GM18498 (cell line): ENCODE measurements at regions not wholly inside any gene's neighbourhood (a gene's known extent, or its start where the extent isn't known, plus 50 kb on each side); places are given as distances from the start of the nearest gene placed in this dataset.
"Not testable (repeated sequence)": the region's sequence is repeated elsewhere in the genome, so short reads cannot be mapped to it uniquely, and the experiment has no call there.

Source experiments
- ATAC-seq: cut with Tn5 transposase; IDR thresholded peaks from one replicate; pipeline ENCODE4 v1.9.1; 2021; ENCODE audit warnings: mild to moderate bottlenecking, moderate library complexity; ENCODE audit not compliant: unreplicated experiment

DNA sequence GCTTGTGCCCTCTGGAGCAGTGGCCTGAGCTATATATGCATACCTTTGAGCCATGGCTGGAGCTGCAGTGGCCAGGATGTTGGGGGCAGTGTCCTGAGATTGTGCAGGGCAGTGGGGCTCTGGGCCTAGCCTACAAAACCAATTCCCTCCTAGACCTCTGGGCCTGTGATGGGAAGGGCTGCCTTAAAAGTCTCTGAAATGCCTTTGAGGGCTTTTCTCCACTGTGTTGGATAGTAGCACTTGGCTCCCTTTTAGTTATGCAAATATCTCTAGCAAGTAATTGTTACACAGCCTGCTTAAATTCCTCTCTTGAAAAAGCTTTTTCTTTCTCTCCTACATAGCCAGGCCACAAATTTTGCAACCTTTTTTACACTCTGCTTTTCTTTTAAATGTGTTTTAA is 426.4 kb downstream of the ACTR3B start:
- no peak for ATAC-seq

DNA sequence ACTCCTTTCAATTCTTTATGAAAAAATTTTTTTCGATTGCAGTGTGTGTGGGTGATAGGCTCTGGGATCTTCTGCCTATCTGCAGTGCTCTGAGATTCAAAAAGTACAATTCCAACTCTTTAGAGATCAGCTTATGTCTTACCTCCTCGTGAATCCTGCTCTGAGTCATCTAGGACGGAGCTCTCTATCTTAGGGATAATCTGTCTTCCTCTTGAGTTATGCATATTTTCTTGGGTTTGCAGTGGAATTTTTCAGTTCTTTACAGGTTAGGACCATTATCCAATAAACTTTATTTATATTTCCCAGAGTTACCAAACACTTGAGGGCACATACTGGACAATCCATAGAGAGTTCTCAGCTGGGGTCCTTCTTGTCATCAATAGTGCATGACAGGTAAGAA is 428.6 kb downstream of the ACTR3B start:
- no peak for ATAC-seq

DNA sequence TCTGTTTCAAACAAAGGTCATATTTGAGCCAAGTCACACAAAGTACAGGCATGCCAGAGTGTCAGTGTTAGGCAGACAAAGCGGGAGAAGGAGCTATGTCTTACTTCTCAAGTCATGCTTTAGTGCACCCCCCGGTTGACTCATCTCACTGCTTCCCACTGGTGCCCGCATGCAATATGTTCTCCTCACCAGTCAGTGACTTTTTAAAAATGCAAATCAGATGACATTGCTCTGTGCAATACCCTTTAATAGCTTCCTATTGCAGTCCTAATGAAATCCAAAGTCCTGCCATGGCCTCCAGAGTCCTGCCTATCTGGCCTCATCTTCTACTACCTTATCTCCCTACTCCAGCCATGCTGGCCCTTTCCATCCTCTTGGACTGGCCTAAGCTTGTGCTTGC is 429.1 kb downstream of the ACTR3B start:
- ATAC-seq, result no peak

DNA sequence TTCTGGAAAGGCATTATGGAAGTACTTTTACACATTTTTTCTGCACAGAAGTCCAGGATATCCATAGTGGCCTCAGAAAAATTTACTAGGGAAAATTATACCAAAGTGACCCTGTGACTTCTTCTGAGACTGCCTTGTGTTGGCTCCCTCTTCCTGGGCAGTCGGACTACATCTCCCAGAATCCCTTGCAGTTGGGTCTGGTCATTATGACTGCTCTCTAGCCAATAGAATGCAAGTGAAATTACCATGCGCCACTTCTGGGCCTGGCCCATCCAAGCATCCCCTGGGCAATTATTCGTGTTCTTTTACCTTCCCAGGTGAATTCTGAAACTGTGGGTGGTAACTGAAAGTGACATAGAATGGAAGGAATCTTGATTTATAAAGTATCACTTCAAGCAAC is 430.9 kb downstream of the ACTR3B start:
- no peak for ATAC-seq

DNA sequence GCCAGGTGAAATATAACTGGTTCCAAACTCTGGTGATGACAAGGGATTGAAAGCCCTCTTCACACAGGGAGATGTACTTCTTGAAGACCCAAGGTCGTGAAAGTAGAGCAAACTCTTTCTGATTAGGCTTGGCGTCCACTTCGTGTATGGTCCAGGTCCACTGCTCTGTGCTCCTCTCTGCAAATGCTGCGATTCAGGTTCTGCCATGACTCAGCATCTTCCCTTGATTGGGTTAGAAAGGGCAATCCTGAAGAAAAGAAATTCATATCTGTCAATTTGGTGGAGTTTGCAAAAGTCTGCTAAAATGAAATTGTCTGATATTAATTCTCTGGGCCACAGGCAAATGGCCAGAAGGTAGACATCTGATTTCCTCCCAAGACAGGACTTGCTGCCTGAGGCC is 431.4 kb downstream of the ACTR3B start:
- no peak for ATAC-seq

DNA sequence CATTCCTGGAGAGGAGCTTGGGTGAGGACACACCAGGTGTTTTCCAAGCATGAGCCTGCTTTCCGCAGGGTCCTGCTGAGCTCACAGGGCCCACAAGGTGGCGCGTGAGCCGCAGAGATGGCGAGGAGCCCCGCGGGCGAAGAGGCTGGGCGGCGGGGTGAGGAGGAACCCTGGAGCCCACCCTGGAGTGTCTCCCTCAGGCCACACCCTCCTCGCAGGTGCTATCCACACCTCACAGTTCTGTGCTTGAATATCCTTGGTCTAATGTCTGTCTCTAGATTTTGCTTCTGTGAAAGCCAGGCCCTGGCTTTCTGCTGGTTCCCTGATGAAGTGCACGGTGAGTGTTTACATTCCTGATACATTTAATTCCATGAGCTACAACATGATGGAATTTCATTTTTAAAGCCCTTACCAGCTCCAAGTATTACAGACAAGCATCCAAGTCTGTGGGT is 433.6 kb downstream of the ACTR3B start:
- ATAC-seq, result no peak

DNA sequence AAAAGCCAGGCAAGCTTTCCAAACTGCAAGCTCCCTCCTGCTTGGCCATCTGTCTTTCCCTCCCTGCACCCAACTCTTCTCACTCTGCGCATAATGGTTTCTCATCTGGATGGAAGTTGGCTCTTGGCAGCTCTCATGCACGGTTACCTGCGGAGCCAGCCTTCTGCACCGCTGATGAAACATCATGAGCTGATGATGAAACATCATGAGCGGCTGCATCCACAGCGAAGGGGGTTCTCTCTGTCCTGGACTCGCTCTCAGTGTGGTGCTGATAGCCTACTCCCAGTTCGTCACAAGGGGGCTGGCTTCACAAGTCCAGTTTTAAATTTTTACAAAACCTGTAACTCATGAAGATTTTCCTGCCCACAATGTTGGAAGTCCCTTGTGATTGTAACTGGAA is 457.5 kb downstream of the ACTR3B start:
- no peak for ATAC-seq

DNA sequence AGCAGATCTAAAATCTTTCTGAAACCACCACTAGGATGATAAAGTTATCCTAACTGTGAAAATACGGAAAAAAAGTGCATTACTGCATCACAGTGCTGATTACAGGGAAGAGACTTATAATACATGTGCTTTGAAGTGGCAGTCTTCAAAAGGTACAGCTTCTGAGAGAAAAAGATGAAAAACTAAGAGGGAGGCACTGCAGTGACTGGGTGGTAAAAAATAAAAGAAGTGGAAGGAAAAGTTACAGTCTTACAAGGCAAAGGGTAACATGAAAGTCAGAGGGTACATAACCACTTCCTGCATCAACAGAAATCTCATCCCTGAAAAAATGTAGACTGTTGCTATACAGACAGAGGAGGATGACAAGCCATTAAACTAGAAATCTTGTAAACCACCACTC is 465.3 kb downstream of the ACTR3B start:
- no peak for ATAC-seq

DNA sequence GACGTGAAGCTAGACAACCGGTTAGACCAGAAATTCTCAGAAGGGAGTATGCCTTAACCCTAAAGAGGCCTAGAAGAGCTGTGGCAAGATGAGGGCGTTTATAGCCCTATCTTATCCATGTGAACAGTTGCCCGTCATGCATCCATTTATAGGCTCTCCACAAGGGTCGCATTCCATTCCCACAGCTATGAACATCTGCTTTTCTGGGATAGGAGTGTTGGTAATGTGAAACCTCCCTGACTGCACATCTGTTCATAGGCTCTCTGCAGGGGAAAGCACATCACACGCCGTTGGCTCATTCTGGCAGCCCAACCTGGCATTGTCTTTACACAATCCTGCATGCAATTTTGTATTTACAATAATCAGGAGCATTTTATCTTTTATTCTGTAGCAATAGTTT is 485.6 kb downstream of the ACTR3B start:
- not testable (repeated sequence) for ATAC-seq

DNA sequence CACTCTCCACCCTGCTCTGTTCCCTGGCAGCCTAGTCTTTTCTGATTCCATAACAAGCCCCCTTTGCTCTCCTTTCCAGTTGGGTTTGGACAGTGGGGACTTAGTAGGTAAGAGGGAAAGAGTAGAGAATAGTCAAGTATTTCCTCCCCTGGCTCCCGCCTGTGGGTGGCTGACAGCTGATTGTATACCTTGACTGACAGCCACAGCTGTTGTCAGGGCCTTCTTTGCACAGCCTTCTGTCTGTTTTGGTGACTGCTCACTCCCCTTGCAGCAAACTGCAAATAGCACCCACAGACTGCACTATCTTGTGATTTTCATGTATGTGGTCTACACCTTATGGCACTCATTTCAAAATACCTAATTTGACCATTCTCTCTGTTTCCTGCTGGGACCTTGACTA is 486.3 kb downstream of the ACTR3B start:
- ATAC-seq, result no peak

DNA sequence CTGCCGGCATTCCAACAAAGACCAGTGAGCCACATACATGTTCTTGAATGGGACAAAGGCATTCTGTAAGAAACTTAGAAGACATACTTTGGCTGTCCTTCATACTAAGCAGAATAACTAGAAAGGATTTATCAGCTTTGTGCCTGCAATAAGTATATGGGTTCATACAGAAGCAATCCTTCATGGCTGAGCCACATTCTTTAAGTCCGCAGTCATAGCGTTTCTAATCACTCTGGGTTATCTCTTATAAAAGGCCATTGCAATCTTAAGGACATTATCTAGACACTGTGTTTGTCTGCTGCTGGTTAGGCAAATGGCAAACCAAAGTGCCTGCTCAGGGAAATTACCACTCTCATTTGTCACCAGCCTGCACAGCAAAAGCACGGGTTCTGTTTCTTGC is 488.4 kb downstream of the ACTR3B start:
- ATAC-seq, result no peak

DNA sequence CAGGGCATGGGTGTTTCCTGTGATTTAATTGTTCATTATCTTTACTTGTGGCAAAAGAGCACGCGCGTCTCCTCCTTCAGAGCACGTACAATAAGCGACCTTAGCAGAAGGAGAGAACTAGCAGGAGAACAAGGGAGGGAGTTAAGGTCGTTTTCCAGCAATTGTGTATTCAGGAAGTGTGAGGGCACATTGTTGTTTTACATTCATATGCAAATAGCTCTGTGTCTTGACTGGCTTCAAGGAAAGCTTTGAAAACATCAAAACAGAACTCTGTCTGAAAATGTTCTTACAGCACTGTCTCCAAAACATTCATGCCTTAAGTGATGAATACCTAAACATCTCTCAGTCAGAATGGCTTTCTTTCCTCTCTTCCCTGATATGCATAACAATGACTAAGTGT is 499.1 kb downstream of the ACTR3B start:
- no peak for ATAC-seq

DNA sequence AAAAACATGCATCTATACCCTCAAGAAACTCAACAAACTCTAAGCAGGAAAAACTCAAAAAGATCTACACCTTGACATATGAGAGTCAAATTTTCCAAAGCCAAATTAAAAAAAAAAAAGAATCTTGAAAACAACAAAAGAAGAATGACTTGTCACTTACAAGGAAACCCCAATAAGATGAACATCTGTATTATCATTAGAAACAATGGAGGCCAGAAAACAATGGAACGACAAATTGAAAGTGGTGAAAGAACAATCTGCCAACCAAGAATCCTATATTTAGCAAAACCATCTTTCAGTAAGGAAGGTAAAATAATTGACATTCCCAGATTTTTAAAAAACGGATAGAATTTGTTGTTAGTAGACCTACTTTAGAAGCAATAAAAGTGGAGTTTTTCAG is 516.8 kb downstream of the ACTR3B start:
- ATAC-seq, result no peak

DNA sequence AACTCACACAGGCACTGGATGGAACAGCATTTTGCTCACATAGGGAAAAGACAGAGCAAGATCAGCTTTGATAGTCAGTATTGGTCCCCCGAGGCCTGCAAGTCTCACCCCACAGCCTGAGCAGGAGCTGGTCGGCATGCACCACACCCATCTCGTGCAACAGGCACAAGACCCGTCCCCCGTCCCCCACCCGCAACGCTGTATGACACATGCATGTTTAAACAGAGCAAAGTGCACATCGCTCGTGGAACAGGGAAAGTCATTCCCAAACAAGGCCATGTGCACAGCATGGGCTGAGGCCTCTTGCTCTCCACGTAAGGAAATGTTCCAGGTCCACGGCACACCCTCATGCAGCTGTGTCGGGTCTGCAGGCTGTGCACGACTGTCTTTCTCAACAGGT is 527.2 kb downstream of the ACTR3B start:
- no peak for ATAC-seq

DNA sequence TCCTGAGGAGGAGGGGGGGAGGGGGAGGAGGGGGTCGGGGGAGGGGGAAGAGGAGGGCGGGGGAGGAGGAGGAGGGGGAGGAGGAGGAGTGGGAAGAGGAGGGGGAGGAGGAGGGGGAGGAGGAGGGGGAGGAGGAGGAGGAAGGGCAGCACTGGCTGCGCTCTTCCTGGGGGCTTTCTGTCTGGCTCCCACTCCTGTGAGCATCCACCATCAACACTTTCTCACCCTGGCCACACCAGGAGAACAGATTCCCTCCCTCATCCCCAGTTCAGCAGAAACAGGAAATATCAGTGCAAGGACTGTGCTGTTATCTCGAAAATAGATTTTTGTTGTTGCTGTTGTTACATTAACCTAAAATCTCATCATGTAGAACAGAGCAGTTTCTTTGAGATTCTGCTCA is 530.5 kb downstream of the ACTR3B start:
- no peak for ATAC-seq

DNA sequence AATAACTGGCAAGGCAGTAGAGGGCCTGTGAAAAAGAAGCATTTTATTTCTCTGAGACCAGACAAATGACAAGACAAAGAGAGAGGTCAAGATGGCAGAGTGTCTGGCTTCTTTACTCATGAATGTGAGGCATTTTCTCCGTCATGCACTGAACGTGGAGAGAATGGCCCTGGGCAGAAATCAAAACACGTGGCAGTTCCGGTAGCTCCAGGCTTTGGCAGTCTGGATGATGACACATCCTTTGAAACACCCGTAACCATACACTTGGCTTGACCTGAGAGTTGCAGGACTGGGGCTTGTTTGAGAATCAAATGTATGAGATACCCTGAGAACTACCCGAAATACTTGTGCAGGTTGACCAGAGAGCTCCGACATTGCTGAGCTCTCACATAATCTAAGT is 537.6 kb downstream of the ACTR3B start:
- no peak for ATAC-seq

DNA sequence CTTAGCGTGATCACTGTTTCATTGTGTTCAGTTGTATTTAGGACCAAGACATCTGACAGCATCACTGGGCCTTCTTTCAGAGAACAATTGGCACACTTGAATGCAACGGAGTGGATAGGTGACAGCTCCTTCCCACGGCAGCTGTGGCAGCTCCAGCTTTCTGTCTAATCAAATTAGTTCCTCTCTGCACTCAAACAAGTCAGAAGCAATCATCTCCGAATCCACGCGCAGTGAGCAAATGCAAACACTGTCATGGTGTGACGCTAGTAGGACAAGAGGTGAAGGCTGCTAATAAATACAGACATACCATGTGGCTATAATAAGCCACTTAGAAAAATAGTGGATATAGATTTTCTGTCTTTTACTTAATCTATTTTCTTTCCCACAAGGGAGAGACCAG is 542.4 kb downstream of the ACTR3B start:
- ATAC-seq, result no peak

DNA sequence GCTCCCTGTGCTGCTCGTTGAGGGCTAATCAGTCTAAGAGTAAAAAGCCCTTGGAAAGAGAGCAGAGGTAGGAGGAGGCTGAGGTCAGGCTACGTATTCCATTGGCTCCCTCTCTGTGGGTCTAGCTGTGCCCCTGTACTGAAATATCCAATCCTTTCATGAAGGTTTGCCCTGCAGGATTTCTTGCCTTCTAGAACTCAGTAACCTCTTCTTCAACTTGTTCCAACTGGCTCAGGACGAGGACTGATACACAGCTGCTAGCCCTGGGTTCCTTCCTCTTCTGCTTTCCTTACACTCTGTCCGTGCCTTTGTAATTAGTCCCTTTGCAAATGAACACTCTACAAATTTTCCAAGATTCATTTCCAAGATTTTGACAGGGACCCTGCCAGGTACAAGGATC is 560.5 kb downstream of the ACTR3B start:
- ATAC-seq, result no peak

DNA sequence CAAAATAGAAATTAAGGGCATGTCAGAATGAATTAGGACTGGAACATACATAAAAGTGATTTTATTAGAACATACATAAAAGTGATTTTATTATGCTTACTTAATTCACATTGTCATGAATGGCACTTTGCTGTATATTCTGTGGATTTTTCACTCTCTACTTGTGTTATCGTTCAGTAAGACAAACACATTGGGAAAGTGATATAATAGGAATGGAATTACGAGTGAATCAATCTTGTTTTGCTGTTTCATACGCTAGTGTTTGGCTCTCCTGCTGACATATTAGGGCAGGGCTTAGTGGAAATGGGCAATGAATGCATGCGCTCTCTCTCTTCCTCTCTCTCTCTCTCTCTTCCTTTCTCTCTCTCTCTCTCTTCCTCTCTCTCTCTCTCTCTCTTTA is 561.1 kb downstream of the ACTR3B start:
- ATAC-seq, result no peak

DNA sequence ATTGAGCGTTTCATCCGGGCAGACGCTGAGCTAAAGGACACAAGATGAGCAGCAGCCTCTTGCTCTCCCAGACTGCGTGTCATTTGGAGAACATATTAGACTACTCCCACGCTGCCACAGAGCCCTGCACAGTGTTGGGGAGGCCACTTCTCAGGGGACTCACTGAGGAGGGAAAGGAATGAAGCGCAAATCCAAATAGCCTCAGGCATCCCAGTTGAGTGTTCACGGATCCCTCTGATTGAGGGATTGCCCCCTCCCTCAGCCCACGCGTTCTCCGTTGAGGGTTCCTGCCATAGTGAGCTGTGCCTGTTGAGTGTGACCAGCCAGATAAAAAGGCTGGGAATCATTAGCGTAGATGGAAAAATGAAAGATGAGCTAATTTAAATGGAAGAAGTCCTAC is 563.4 kb downstream of the ACTR3B start:
- no peak for ATAC-seq

DNA sequence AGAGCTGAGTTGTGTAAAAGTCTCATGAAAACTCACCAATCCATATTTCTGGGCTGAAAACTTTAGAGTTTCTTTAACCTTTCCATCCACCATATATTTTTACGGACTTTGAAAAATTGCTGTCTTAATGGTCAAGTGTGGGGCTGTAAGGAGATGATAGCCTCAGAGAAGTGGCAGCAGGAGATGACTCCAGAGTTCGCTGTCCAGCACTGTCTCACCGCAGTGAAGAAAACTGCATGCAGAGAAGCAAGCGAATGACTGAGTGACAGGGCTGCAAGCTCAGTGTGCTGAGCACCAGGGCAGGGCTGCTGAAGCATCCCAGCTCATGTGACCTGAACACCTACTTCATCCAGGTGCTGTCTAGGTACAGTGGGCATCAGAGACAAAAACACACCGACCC is 564.5 kb downstream of the ACTR3B start:
- no peak for ATAC-seq

DNA sequence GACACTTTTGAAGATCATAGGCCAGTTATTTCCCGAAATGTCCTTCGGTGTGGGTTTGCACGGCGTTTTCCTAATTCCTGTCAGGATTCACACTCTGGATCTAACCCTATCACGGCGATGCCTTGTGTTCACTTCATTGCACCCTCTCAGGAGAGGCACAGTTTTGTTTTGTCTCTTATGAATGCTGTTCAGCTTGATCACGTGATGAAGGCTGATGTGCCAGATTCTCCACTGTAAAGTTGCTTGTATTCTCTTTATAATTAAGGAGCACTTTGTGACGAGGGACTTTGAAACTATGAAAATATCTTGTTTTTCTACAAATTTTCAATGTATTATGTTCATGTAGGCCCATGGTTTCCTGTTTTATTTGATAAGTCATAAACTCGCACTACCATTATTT is 568.1 kb downstream of the ACTR3B start:
- no peak for ATAC-seq

DNA sequence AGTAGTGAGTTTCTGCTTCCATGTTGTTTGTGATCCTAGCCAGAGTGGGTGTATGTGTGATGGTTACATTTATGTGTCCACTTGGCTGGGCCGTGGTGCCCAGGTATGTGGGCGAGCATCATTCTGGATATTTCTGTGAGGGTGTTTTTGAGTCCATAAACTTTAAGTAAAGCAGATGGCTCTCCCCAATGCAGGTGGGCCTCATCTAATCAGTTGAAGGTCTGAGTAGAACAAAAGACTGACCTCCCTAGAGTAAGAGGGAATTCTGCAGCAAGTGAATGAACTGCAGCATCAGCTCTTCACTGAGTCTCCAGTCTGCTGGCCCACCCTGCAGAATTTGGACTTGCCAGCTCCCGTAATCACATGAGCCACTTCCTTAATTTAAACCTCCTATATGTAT is 571.9 kb downstream of the ACTR3B start:
- ATAC-seq, result no peak

DNA sequence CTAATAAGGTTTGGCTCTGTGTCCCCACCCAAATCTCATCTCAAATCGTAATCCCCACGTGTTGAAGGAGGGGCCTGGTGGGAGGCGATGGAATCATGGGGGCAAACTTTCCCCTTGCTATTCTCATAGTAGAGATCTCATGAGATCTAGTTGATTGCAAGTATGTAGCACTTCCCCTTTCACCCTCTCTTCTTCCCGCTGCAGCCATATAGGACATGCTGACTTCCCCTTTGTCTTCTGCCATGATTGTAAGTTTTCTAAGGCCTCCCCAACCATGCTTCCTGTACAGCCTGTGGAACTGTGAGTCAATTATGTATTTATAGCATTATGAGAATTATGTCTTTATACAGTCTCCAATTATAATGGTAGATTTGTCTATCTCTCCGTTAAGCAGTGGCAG is 594.5 kb downstream of the ACTR3B start:
- ATAC-seq, result no peak
